ENCODE measurements at regions not wholly inside any gene's neighbourhood (a gene's known extent, or its start where the extent isn't known, plus 50 kb on each side); places are given as distances from the start of the nearest gene placed in this dataset.
A peak's percentile ranks its signal among the peaks of the same experiment; 100 is the strongest.
"Not testable (repeated sequence)": the region's sequence is repeated elsewhere in the genome, so short reads cannot be mapped to it uniquely, and the experiment has no call there.

DNA sequence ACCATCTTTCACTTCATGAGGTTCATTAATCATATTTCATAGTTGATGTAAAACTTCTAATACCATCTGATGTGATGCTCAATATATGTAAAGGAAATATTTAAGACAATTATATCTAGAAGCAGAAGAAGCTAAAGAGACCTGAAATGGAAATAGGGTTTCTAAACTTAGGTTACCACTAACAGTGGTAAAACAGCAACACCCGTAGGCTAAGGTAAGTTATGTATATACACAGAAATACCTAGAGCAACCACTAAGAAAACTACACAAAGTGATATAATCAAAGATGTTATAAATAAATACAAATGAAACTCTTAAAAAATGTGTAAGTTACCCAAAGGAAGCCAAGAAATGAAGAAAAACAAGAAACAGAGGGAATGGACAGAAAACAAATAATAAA, 61.1 kb upstream of the TNFSF4 start:
- Mint-ChIP-seq H3K4me1 (ENCODE audit: unreplicated experiment) (peaks cover 5% of the 10 kb centered on the region), H3K27me3 (ENCODE audit: unreplicated experiment) (no peaks in the 10 kb centered on the region), H3K4me3 (ENCODE audit: unreplicated experiment) (no peak overlapping the region), H3K36me3 (ENCODE audit: unreplicated experiment) (no peaks in the 10 kb centered on the region), H3K9me3 (ENCODE audit: unreplicated experiment) (no peaks in the 10 kb centered on the region), H3K27ac (ENCODE audit: unreplicated experiment) (no peak overlapping the region)
- DNase-seq (ENCODE audit: extremely low spot score, unreplicated experiment): no peak
- TF ChIP-seq, protein P1, sequence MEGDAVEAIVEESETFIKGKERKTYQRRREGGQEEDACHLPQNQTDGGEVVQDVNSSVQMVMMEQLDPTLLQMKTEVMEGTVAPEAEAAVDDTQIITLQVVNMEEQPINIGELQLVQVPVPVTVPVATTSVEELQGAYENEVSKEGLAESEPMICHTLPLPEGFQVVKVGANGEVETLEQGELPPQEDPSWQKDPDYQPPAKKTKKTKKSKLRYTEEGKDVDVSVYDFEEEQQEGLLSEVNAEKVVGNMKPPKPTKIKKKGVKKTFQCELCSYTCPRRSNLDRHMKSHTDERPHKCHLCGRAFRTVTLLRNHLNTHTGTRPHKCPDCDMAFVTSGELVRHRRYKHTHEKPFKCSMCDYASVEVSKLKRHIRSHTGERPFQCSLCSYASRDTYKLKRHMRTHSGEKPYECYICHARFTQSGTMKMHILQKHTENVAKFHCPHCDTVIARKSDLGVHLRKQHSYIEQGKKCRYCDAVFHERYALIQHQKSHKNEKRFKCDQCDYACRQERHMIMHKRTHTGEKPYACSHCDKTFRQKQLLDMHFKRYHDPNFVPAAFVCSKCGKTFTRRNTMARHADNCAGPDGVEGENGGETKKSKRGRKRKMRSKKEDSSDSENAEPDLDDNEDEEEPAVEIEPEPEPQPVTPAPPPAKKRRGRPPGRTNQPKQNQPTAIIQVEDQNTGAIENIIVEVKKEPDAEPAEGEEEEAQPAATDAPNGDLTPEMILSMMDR (IDR thresholded peaks at IDR 0.05): no peak

DNA sequence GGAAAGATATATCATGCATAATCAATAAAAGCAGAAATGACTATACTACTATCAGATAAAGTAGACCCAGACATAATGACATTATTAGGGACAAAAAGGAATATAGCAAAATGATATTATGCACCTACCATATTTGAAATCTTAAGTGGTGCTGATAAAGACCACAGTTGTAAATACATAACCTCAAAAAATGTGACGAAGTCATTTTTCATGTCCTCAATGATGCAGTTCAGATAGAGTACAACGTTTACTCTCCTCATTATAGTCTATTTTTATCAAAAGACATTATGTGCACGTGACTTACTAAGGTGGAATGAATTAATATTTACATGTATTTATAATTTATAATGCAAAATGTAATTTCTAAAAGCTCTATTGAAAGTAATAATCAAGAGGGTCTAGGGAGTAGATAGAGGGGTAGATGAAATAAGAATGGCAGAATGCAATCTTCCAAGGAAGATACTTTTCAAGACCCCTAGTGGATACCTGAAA, 61.7 kb upstream of the TNFSF4 start:
- peaks cover 5% of the 10 kb centered on the region for H3K4me1 Mint-ChIP-seq (ENCODE audit: unreplicated experiment)
- H3K36me3 Mint-ChIP-seq (ENCODE audit: unreplicated experiment): no peaks in the 10 kb centered on the region
- DNase-seq (ENCODE audit: extremely low spot score, unreplicated experiment): no peak
- H3K9me3 Mint-ChIP-seq (ENCODE audit: unreplicated experiment): no peaks in the 10 kb centered on the region
- no peak overlapping the region for H3K27ac Mint-ChIP-seq (ENCODE audit: unreplicated experiment)
- TF ChIP-seq, protein P1 (IDR thresholded peaks at IDR 0.05): no peak
- H3K4me3 Mint-ChIP-seq (ENCODE audit: unreplicated experiment): no peak overlapping the region
- H3K27me3 Mint-ChIP-seq (ENCODE audit: unreplicated experiment): no peaks in the 10 kb centered on the region

DNA sequence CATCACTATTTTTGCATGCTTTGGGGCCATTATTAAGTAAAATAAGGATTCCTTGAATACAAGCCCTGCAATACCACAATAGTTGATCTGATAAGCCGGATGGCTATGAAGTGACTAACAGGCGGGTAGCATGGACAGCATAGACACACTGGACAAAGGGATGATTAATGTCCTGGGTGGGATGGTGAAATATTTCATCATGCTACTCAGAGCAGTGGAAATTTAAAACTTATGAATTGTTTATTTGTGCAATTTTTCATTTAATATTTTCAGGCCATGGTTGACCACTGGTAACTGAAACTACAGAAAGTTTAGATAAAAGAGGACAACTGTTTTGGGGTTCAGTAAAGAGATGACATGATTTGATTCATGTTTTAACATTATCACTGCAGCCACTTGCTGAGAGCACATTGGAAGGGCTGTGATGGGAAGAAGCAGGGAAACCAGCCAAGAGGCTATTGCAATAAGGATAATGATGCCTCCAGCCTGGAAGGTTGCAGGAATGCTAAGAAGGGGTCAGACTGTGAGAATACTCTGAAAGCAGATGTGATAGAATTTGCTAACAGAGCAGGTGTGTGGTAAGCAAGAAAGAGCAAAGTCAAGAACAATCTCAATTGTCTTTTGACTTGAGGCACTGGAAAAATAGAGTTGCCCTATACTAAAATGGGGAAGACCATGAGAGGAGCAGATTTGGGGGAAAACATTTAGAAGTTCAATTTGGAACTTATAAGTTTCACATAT, 62.5 kb upstream of the TNFSF4 start:
- Mint-ChIP-seq H3K27me3 (ENCODE audit: unreplicated experiment) (no peaks in the 10 kb centered on the region), H3K4me3 (ENCODE audit: unreplicated experiment) (no peak overlapping the region), H3K27ac (ENCODE audit: unreplicated experiment) (peak overlapping the region; percentile 9), H3K36me3 (ENCODE audit: unreplicated experiment) (no peaks in the 10 kb centered on the region), H3K4me1 (ENCODE audit: unreplicated experiment) (peaks cover 5% of the 10 kb centered on the region), H3K9me3 (ENCODE audit: unreplicated experiment) (no peaks in the 10 kb centered on the region)
- DNase-seq (ENCODE audit: extremely low spot score, unreplicated experiment): no peak
- TF ChIP-seq, protein P1 (IDR thresholded peaks at IDR 0.05): no peak

DNA sequence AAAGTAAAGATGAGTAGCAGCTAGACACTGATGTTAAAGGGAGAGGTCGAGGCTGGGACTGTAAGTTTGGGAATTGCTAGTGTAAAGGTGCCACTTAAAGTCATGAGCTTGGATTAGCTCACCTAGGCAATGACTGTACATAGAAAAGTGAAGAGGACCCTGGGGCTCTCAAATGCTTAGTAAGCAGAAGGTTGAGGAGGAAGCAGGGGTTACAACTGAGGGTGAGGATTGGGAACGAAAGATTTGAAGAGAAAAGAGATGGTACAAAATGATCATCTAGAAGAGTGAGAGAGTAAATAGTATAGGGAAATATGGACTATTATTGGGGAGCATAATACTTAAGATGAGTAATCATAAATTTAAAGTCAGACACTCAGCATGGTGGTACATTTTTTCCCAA, 63.1 kb upstream of the TNFSF4 start:
- no peaks in the 10 kb centered on the region for H3K36me3 Mint-ChIP-seq (ENCODE audit: unreplicated experiment)
- no peaks in the 10 kb centered on the region for H3K9me3 Mint-ChIP-seq (ENCODE audit: unreplicated experiment)
- DNase-seq (ENCODE audit: extremely low spot score, unreplicated experiment): no peak
- H3K4me1 Mint-ChIP-seq (ENCODE audit: unreplicated experiment): peaks cover 5% of the 10 kb centered on the region
- H3K4me3 Mint-ChIP-seq (ENCODE audit: unreplicated experiment): no peak overlapping the region
- TF ChIP-seq, protein P1 (IDR thresholded peaks at IDR 0.05): no peak
- no peak overlapping the region for H3K27ac Mint-ChIP-seq (ENCODE audit: unreplicated experiment)
- H3K27me3 Mint-ChIP-seq (ENCODE audit: unreplicated experiment): no peaks in the 10 kb centered on the region

DNA sequence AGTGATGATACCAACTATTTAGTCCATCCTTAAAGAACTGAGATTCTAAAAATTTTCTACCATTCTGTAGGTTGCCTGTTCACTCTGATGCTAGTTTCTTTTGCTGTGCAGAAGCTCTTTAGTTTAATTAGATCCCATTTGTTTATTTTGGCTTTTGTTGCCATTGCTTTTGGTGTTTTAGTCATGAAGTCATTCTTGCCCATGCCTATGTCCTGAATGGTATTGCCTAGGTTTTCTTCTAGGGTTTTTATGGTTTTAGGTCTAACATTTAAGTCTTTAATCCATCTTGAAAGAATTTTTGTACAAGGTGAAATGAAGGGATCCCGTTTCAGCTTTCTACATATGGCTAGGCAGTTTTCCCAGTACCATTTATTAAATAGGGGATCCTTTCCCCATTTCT, 63.9 kb upstream of the TNFSF4 start:
- DNase-seq (ENCODE audit: extremely low spot score, unreplicated experiment); H3K4me1 Mint-ChIP-seq (ENCODE audit: unreplicated experiment); H3K4me3 Mint-ChIP-seq (ENCODE audit: unreplicated experiment); H3K27ac Mint-ChIP-seq (ENCODE audit: unreplicated experiment); H3K27me3 Mint-ChIP-seq (ENCODE audit: unreplicated experiment); H3K36me3 Mint-ChIP-seq (ENCODE audit: unreplicated experiment); H3K9me3 Mint-ChIP-seq (ENCODE audit: unreplicated experiment): not testable (repeated sequence)
